Endodermal cell (in vitro differentiated cells): ENCODE measurements at regions not wholly inside any gene's neighbourhood (a gene's known extent, or its start where the extent isn't known, plus 50 kb on each side); places are given as distances from the start of the nearest gene placed in this dataset.

ENCODE experiments used
- DNase-seq: peaks from one replicate; pipeline ENCODE4 v3.0.0-alpha.2; 2017
- H3K27ac ChIP-seq: 2 replicates; pipeline ENCODE4 v1.5.1; 2013; ENCODE audit warnings: mild to moderate bottlenecking, low read depth, low read length, moderate library complexity
- H3K27me3 ChIP-seq: 2 replicates; pipeline ENCODE4 v1.6.1; 2013; ENCODE audit warnings: mild to moderate bottlenecking, low read length, moderate library complexity; ENCODE audit not compliant: insufficient read depth, control insufficient read depth, poor library complexity, severe bottlenecking
- H3K36me3 ChIP-seq: 2 replicates; pipeline ENCODE4 v1.7.0; 2013; ENCODE audit warnings: mild to moderate bottlenecking, low read length, moderate library complexity; ENCODE audit not compliant: control insufficient read depth, insufficient read depth
- H3K4me1 ChIP-seq: one replicate; pipeline ENCODE4 v1.7.0; 2013; ENCODE audit warnings: low read length; ENCODE audit not compliant: control insufficient read depth, insufficient read depth
- H3K4me3 ChIP-seq: 2 replicates; pipeline ENCODE4 v1.5.1; 2013; ENCODE audit warnings: mild to moderate bottlenecking, low read length, moderate library complexity
- H3K9ac ChIP-seq: 2 replicates; pipeline ENCODE4 v1.6.1; 2013; ENCODE audit warnings: mild to moderate bottlenecking, low read length, moderate library complexity; ENCODE audit not compliant: poor library complexity, severe bottlenecking; ENCODE audit errors: extremely low read depth
- H3K9me3 ChIP-seq: 2 replicates; pipeline ENCODE4 v1.6.1; 2013; ENCODE audit warnings: mild to moderate bottlenecking, low read length, moderate library complexity; ENCODE audit not compliant: control insufficient read depth
- H3K27ac Mint-ChIP-seq: 2 replicates; pipeline ENCODE4 v1.8.0; 2020; ENCODE audit warnings: mixed read lengths
- H3K27me3 Mint-ChIP-seq: 2 replicates; pipeline ENCODE4 v1.8.0; 2021; ENCODE audit warnings: mild to moderate bottlenecking, mixed read lengths; ENCODE audit not compliant: insufficient read depth
- H3K36me3 Mint-ChIP-seq: 2 replicates; pipeline ENCODE4 v1.8.0; 2020; ENCODE audit warnings: low read depth, mixed read lengths
- H3K4me1 Mint-ChIP-seq: 2 replicates; pipeline ENCODE4 v1.8.0; 2020; ENCODE audit warnings: mixed read lengths
- H3K4me3 Mint-ChIP-seq: 2 replicates; pipeline ENCODE4 v1.8.0; 2020; ENCODE audit warnings: mild to moderate bottlenecking, moderate library complexity, mixed read lengths
- H3K9me3 Mint-ChIP-seq: 2 replicates; pipeline ENCODE4 v1.8.0; 2020; ENCODE audit warnings: mild to moderate bottlenecking, mixed read lengths
- CTCF ChIP-seq: fragments of 200-600 bp; sonication (generic); conservative IDR thresholded peaks from 2 replicates; pipeline ENCODE4 v1.5.0; 2021; ENCODE audit warnings: antibody characterized with exemption, mild to moderate bottlenecking
- WGBS, 2 experiments: methylation state at CpG; one replicate each; pipeline versions ENCODE4 v1.1.5 to v1.1.7; 2013; ENCODE audit warnings: missing lambda C conversion rate in 2 of 2, mixed read lengths in 1 of 2; ENCODE audit not compliant: insufficient coverage in 1 of 2, insufficient read length in 1 of 2; 5-methylcytosine and 5-hydroxymethylcytosine counted together

- WGBS, 2 experiments, result 81 to 100% methylated on average over 1 to 4 of the region's 4 CpGs
- TF ChIP-seq CTCF, result no peak
- H3K9me3 Mint-ChIP-seq, result no peaks in the 10 kb centered on the region
- no peaks in the 10 kb centered on the region for H3K36me3 Mint-ChIP-seq
- Histone ChIP-seq H3K36me3 (no peaks in the 10 kb centered on the region), H3K4me3 (no peak overlapping the region), H3K27me3 (no peaks in the 10 kb centered on the region), H3K9me3 (no peaks in the 10 kb centered on the region), H3K9ac (no peak overlapping the region), H3K4me1 (no peaks in the 10 kb centered on the region), H3K27ac (no peak overlapping the region)
- H3K4me1 Mint-ChIP-seq, result no peaks in the 10 kb centered on the region
- no peaks in the 10 kb centered on the region for H3K27me3 Mint-ChIP-seq
- H3K4me3 Mint-ChIP-seq, result no peak overlapping the region
- no peak overlapping the region for H3K27ac Mint-ChIP-seq
- no peak for DNase-seq
Observed at GRCh38 chr3:154013736-154014135, 107.5 kb upstream of the ARHGEF26 start.

- Mint-ChIP-seq H3K4me3 (no peak overlapping the region), H3K9me3 (no peaks in the 10 kb centered on the region), H3K36me3 (no peaks in the 10 kb centered on the region), H3K27ac (no peak overlapping the region), H3K27me3 (no peaks in the 10 kb centered on the region), H3K4me1 (no peaks in the 10 kb centered on the region)
- Histone ChIP-seq H3K9me3 (no peaks in the 10 kb centered on the region), H3K4me3 (no peak overlapping the region), H3K27me3 (no peaks in the 10 kb centered on the region), H3K36me3 (no peaks in the 10 kb centered on the region), H3K4me1 (no peaks in the 10 kb centered on the region), H3K9ac (no peak overlapping the region), H3K27ac (no peak overlapping the region)
- DNase-seq, result no peak
- WGBS, 2 experiments, result 78% methylated on average over 4 of the region's 4 CpGs; no CpG with 5 or more reads in 1 of the 2 experiments
- no peak for TF ChIP-seq CTCF
Observed at GRCh38 chr3:154015307-154015706, 105.9 kb upstream of the ARHGEF26 start.

- TF ChIP-seq CTCF, result peak; percentile 90
- H3K36me3 Mint-ChIP-seq, result no peaks in the 10 kb centered on the region
Observed at GRCh38 chr3:154018100-154018696, 103.0 kb upstream of the ARHGEF26 start.

More at GRCh38 chr3:154018100-154018696, 103.0 kb upstream of the ARHGEF26 start:
- DNase-seq, result peak; percentile 90
- H3K4me1 ChIP-seq, result no peaks in the 10 kb centered on the region
- H3K4me3 ChIP-seq, result no peak overlapping the region
- H3K9ac ChIP-seq, result no peak overlapping the region
- H3K27me3 ChIP-seq, result peaks cover 8% of the 10 kb centered on the region
- Mint-ChIP-seq H3K27ac (no peak overlapping the region), H3K27me3 (peaks cover 2% of the 10 kb centered on the region), H3K9me3 (no peaks in the 10 kb centered on the region), H3K4me1 (peaks cover 6% of the 10 kb centered on the region), H3K4me3 (no peak overlapping the region)
- H3K36me3 ChIP-seq, result no peaks in the 10 kb centered on the region
- no peaks in the 10 kb centered on the region for H3K9me3 ChIP-seq
- H3K27ac ChIP-seq, result no peak overlapping the region
- 56 to 80% methylated on average over 1 to 3 of the region's 3 CpGs for WGBS, 2 experiments
